Vagina (tissue), 2 donors: ENCODE measurements at regions not wholly inside any gene's neighbourhood (a gene's known extent, or its start where the extent isn't known, plus 50 kb on each side); places are given as distances from the start of the nearest gene placed in this dataset.
A peak's percentile ranks its signal among the peaks of the same experiment; 100 is the strongest.

Experiments used
- CTCF ChIP-seq, 3 experiments: fragments of 450-650 bp in 2 of 3; fragments of 200-600 bp in 1 of 3; sonication (generic) in 1 of 3; IDR thresholded peaks; one replicate each; pipeline ENCODE4 v1.5.1; 2017 to 2019; ENCODE audit warnings: antibody characterized with exemption in 3 of 3, mild to moderate bottlenecking in 2 of 3, moderate library complexity in 2 of 3
- POLR2AphosphoS5 ChIP-seq, 2 donors: sonication (generic); formaldehyde crosslinking; IDR thresholded peaks; one replicate each; pipeline ENCODE4 v1.9.0; 2017; ENCODE audit warnings: antibody characterized with exemption in 2 of 2, mild to moderate bottlenecking in 2 of 2, low read depth in 1 of 2; ENCODE audit not compliant: insufficient read depth in 1 of 2

- TF ChIP-seq CTCF (IDR thresholded peaks at IDR 0.05) = no peak
- peak in 1 of 2 donors; percentile 63 for TF ChIP-seq POLR2AphosphoS5 (IDR thresholded peaks at IDR 0.05; ENCODE audit: insufficient read depth in 1 of 2, low read depth in 1 of 2)
Observed at GRCh38 chr10:4043897-4044665, 259.1 kb upstream of the KLF6 start.
